GM10248 (cell line): ENCODE measurements at regions not wholly inside any gene's neighbourhood (a gene's known extent, or its start where the extent isn't known, plus 50 kb on each side); places are given as distances from the start of the nearest gene placed in this dataset.

Experiments used
- CTCF ChIA-PET: fragments of 300-600 bp; sonication (Branson Sonifier 250); formaldehyde crosslinking; extraction: SDS; loops from one replicate; lab custom pipeline; 2021; ENCODE audit warnings: antibody characterized with exemption; lab: Yijun Ruan, JAX
- POLR2A ChIA-PET: fragments of 350-650 bp; sonication (Branson Sonifier 250); formaldehyde crosslinking; extraction: SDS; loops from one replicate; lab custom pipeline; 2020; ENCODE audit warnings: antibody characterized with exemption; lab: Yijun Ruan, JAX
- DNase-seq: peaks from one replicate; pipeline ENCODE4 v3.0.0; 2012; ENCODE audit errors: extremely low spot score
- TF ChIP-seq, protein P1 (sequence below): IDR thresholded peaks from 2 replicates; pipeline ENCODE4 v1.5.1; 2012; ENCODE audit warnings: mild to moderate bottlenecking, low read depth; ENCODE audit errors: extremely low read depth, missing control alignments, control extremely low read depth

DNA sequence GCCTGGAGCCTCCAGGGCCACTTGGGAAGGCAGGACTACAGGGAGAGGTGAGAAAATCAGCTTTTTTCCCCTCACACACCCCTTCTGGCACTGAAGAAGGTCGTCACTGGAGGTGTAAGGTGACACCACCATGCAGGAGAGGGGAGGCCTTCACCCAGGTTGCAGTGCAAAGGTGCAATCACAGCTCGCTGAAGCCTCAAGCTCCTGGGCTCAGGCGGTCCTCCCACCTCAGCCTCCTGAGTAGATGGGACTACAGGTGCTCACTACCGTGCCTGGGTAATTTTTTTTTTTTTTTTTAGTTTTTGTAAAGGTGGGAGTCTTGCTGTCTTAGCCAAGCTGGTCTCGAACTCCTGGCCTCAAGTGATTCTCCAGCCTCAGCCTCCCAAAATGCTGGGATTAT is 93.6 kb downstream of the TNFAIP2 start:
- TF ChIP-seq, protein P1, sequence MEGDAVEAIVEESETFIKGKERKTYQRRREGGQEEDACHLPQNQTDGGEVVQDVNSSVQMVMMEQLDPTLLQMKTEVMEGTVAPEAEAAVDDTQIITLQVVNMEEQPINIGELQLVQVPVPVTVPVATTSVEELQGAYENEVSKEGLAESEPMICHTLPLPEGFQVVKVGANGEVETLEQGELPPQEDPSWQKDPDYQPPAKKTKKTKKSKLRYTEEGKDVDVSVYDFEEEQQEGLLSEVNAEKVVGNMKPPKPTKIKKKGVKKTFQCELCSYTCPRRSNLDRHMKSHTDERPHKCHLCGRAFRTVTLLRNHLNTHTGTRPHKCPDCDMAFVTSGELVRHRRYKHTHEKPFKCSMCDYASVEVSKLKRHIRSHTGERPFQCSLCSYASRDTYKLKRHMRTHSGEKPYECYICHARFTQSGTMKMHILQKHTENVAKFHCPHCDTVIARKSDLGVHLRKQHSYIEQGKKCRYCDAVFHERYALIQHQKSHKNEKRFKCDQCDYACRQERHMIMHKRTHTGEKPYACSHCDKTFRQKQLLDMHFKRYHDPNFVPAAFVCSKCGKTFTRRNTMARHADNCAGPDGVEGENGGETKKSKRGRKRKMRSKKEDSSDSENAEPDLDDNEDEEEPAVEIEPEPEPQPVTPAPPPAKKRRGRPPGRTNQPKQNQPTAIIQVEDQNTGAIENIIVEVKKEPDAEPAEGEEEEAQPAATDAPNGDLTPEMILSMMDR, result no peak
- POLR2A ChIA-PET, result no interaction called here
- CTCF ChIA-PET, result interaction anchor here (0.9 to 2.0 kb wide), 3 partner anchors 14 to 112 kb away, joined by 3 to 7 read pairs (median 4); no protein-coding TSS in a partner anchor
- DNase-seq, result no peak

GRCh38 chr14:103217538-103217937 is 94.3 kb downstream of the TNFAIP2 start:
- DNase-seq, result no peak
- ChIA-PET POLR2A (no interaction called here), CTCF (interaction anchor here (1.6 kb wide), 1 partner anchor 74 kb away, joined by 4 read pairs; no protein-coding TSS in a partner anchor)
- TF ChIP-seq, protein P1, result no peak

DNA sequence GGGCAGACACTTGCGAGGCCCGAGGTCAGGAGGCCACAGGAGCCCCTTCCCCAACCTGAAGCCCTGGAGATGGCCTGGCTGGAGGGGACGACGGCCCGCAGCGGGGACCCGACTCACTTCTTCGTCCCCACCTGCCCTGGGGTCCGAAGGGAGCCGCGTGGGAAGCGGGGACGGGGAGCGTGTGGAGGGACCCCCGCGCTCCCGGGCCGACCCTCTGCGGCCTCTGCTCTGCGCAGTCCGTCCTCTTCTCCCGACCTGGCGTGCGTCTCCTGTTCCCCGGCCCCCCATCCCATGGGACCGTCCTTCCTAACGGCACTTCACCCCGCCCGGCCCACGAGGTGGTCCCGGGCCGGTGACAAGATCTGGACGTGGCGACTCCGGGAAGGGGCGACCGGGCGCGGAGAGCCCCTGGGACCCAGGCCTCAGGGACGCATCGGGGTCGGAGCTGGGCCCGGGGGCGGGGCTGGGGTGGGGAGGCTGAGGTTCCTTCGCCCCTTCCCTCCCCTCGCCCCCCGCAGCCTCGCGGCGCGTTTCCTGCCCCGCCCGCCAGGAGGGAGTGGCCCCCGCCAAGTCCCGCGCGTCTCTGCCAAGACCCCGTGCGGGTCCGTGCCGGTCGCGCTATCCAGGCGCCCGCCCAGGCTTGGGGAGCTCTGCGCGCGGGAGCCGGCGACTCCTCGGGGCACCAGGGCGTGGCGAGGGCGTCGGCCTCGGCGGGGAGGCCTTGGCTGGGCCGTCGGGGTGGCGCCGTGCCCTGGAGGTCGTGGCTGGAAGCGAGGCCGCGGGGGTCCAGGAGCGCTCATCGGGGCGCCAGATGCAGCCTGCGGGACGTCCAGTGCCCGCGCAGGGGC is 97.1 kb downstream of the TNFAIP2 start:
- CTCF ChIA-PET, result no interaction called here
- DNase-seq, result no peak
- TF ChIP-seq, protein P1, result no peak
- POLR2A ChIA-PET, result no interaction called here

DNA sequence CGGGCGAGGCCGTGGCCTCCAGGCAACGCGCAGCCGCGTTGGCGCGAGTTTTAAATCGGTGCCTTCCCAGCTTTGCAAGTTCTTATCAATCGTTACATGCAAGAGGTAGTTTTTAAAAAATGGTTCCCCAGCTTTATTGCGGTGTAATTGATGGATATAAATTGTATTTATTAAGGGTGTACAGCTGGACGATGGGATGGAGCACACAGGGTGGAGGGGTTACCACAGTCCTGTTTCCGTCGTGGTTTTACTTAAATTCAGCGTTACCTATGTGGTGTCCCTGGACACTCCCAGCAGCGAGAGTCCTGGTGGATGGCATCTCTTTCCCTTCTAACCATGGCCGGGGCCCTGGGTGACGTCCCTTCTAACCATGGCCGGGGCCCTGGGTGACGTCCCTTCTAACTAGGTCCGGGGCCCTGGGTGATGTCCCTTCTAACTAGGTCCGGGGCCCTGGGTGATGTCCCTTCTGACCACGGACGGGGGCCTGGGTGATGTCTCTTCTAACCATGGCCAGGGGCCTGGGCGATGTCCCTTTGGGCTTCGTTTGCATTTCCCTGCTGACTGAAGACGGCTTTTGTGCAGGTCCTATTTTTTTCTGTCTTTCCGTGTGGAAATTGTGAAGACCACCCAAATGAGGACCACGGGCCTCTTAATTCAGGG is 97.9 kb downstream of the TNFAIP2 start:
- TF ChIP-seq, protein P1, result no peak
- CTCF ChIA-PET, result no interaction called here
- DNase-seq, result no peak
- POLR2A ChIA-PET, result no interaction called here

- TF ChIP-seq, protein P1, result no peak
- CTCF ChIA-PET, result no interaction called here
- no peak for DNase-seq
- POLR2A ChIA-PET, result no interaction called here
Measured at GRCh38 chr14:103221781-103222358, 98.6 kb downstream of the TNFAIP2 start.

DNA sequence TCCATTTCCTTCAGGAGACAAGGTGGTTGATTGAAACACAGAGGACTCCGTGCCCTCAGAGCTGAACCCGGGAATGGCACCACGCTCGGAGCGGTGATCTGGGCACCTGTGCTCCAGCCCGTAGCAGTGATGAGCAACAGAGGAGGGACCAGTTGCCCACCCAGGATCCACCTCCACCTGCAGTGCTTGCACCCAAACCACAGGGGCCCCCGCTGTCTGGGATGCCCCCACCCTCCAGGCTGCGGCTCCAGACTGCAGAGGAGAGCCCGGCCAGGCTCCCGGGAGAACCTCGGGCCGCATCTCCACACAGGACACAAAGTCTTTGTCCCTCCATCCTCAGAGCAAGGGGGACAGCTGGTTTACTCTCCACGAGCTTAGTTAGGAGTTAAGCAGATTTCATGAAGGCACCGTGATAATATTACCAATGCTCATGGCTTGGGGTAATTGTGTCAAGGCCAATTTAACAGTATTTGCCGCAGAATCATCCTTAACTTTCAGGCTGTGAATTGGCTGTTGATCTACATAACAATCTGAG is 100.6 kb downstream of the TNFAIP2 start:
- ChIA-PET CTCF (interaction anchor here (1.2 kb wide), 1 partner anchor 119 kb away, joined by 3 read pairs; no protein-coding TSS in a partner anchor), POLR2A (no interaction called here)
- no peak for DNase-seq
- TF ChIP-seq, protein P1, result no peak
